Thoracic aorta (tissue), 2 donors: ENCODE measurements at regions not wholly inside any gene's neighbourhood (a gene's known extent, or its start where the extent isn't known, plus 50 kb on each side); places are given as distances from the start of the nearest gene placed in this dataset.

Experiments
- ATAC-seq: fragments of 150-250 bp; one replicate; pipeline ENCODE4 v1.8.0; 2017; ENCODE audit warnings: low read depth; ENCODE audit not compliant: insufficient number of reproducible peaks, low FRiP score
- DNase-seq: peaks from one replicate; pipeline ENCODE4 v3.0.0-alpha.2; 2020; ENCODE audit warnings: low spot score
- H3K27ac ChIP-seq, 2 donors: fragments of 200-600 bp; sonication (generic); 1 replicate in 1 of 2; 2 replicates in 1 of 2; pipeline ENCODE4 v1.5.1; 2016; ENCODE audit warnings: mild to moderate bottlenecking in 2 of 2, moderate library complexity in 2 of 2
- H3K27me3 ChIP-seq: fragments of 200-600 bp; sonication (generic); replicated peaks from 2 replicates; pipeline ENCODE4 v1.6.0; 2016; ENCODE audit warnings: mild to moderate bottlenecking; ENCODE audit not compliant: insufficient read depth
- H3K36me3 ChIP-seq: fragments of 200-600 bp; sonication (generic); one replicate; pipeline ENCODE4 v1.5.1; 2016
- H3K4me1 ChIP-seq, 2 donors: fragments of 200-600 bp; sonication (generic); 1 replicate in 1 of 2; 2 replicates in 1 of 2; pipeline versions ENCODE4 v1.5.1 to v1.6.0; 2016; ENCODE audit warnings: low read depth in 2 of 2, mild to moderate bottlenecking in 1 of 2; ENCODE audit not compliant: control insufficient read depth in 1 of 2
- H3K4me3 ChIP-seq: fragments of 200-600 bp; sonication (generic); 2 replicates; pipeline ENCODE4 v1.5.1; 2016; ENCODE audit warnings: mild to moderate bottlenecking
- H3K9me3 ChIP-seq: fragments of 200-600 bp; sonication (generic); 2 replicates; pipeline ENCODE4 v1.5.1; 2016
- CTCF ChIP-seq: fragments of 200-600 bp; sonication (generic); IDR thresholded peaks from one replicate; pipeline ENCODE4 v1.5.1; 2019; ENCODE audit warnings: antibody characterized with exemption

GRCh38 chr2:187165936-187166610 lies 282.0 kb downstream of the CALCRL start:
- Histone ChIP-seq H3K27me3 (no peaks in the 10 kb centered on the region), H3K9me3 (no peaks in the 10 kb centered on the region), H3K36me3 (no peaks in the 10 kb centered on the region), H3K4me1 (peaks cover 0 to 4% of the 10 kb centered on the region in 2 donors), H3K27ac (no peak overlapping the region), H3K4me3 (no peak overlapping the region)
- TF ChIP-seq CTCF, result no peak
- ATAC-seq, result no peak
- DNase-seq, result no peak

- H3K27ac ChIP-seq, result no peak overlapping the region
Observed at GRCh38 chr2:187158452-187158851, 289.6 kb downstream of the CALCRL start.

GRCh38 chr2:187157046-187157445 lies 291.0 kb downstream of the CALCRL start:
- no peak for DNase-seq
- Histone ChIP-seq H3K4me1 (no peaks in the 10 kb centered on the region), H3K27ac (no peak overlapping the region), H3K4me3 (no peak overlapping the region), H3K36me3 (no peaks in the 10 kb centered on the region), H3K27me3 (no peaks in the 10 kb centered on the region), H3K9me3 (peaks cover 7% of the 10 kb centered on the region)
- no peak for ATAC-seq
- no peak for TF ChIP-seq CTCF

More at GRCh38 chr2:187158452-187158851, 289.6 kb downstream of the CALCRL start:
- Histone ChIP-seq H3K4me1 (no peaks in the 10 kb centered on the region), H3K4me3 (no peak overlapping the region), H3K36me3 (no peaks in the 10 kb centered on the region), H3K27me3 (no peaks in the 10 kb centered on the region), H3K9me3 (peaks cover 7% of the 10 kb centered on the region)
- ATAC-seq (no peak), DNase-seq (no peak)
- TF ChIP-seq CTCF, result no peak

- Histone ChIP-seq H3K9me3 (peaks cover 7% of the 10 kb centered on the region), H3K27ac (no peak overlapping the region), H3K27me3 (no peaks in the 10 kb centered on the region), H3K4me3 (no peak overlapping the region), H3K36me3 (no peaks in the 10 kb centered on the region), H3K4me1 (no peaks in the 10 kb centered on the region)
- DNase-seq (no peak), ATAC-seq (no peak)
- TF ChIP-seq CTCF, result no peak
Observed at GRCh38 chr2:187155476-187155875, 292.6 kb downstream of the CALCRL start.

GRCh38 chr2:187150670-187151069 lies 297.4 kb downstream of the CALCRL start:
- H3K27ac ChIP-seq, result no peak overlapping the region
- H3K9me3 ChIP-seq, result peaks cover 5% of the 10 kb centered on the region
- ATAC-seq, result no peak
- H3K4me3 ChIP-seq, result no peak overlapping the region
- no peaks in the 10 kb centered on the region for H3K36me3 ChIP-seq
- no peak for DNase-seq
- no peaks in the 10 kb centered on the region for H3K27me3 ChIP-seq
- TF ChIP-seq CTCF, result no peak
- H3K4me1 ChIP-seq, result no peaks in the 10 kb centered on the region
